SKM-1 (cell line): ENCODE measurements at regions not wholly inside any gene's neighbourhood (a gene's known extent, or its start where the extent isn't known, plus 50 kb on each side); places are given as distances from the start of the nearest gene placed in this dataset.
A peak's percentile ranks its signal among the peaks of the same experiment; 100 is the strongest.
"Not testable (repeated sequence)": the region's sequence is repeated elsewhere in the genome, so short reads cannot be mapped to it uniquely, and the experiment has no call there.

Source experiments
- DNase-seq: peaks from one replicate; lab custom pipeline; 2025; ENCODE audit not compliant: unreplicated experiment; lab: John Stamatoyannopoulos, UW

GRCh38 chr13:28607187-28607955, 51.6 kb upstream of the POMP start:
- DNase-seq: no peak

GRCh38 chr13:28606466-28606865, 52.5 kb upstream of the POMP start:
- DNase-seq: no peak

- not testable (repeated sequence) for DNase-seq
Measured at GRCh38 chr13:28605147-28605546, 53.8 kb upstream of the POMP start.

GRCh38 chr13:28603043-28603664, 55.8 kb upstream of the POMP start:
- DNase-seq: no peak

- no peak for DNase-seq
Measured at GRCh38 chr13:28602580-28602979, 56.4 kb upstream of the POMP start.

GRCh38 chr13:28601581-28601980, 57.3 kb upstream of the POMP start:
- DNase-seq: no peak

GRCh38 chr13:28597641-28598040, 61.3 kb upstream of the POMP start:
- no peak for DNase-seq

- DNase-seq: no peak
Measured at GRCh38 chr13:28590461-28590860, 68.5 kb upstream of the POMP start.

GRCh38 chr13:28588296-28588695, 70.6 kb upstream of the POMP start:
- DNase-seq: no peak

- no peak for DNase-seq
Measured at GRCh38 chr13:28587174-28587540, 71.8 kb upstream of the POMP start.

- no peak for DNase-seq
Measured at GRCh38 chr13:28586439-28587173, 72.3 kb upstream of the POMP start.

GRCh38 chr13:28585561-28585960, 73.4 kb upstream of the POMP start:
- no peak for DNase-seq

GRCh38 chr13:28584873-28585381, 74.0 kb upstream of the POMP start:
- DNase-seq: no peak

- no peak for DNase-seq
Measured at GRCh38 chr13:28583651-28584091, 75.3 kb upstream of the POMP start.

- DNase-seq: no peak
Measured at GRCh38 chr13:28582892-28583240, 76.1 kb upstream of the POMP start.

- DNase-seq: peak; percentile 65
Measured at GRCh38 chr13:28582225-28582891, 76.6 kb upstream of the POMP start.

- DNase-seq: no peak
Measured at GRCh38 chr13:28581451-28581850, 77.5 kb upstream of the POMP start.

- DNase-seq: no peak
Measured at GRCh38 chr13:28579736-28580135, 79.2 kb upstream of the POMP start.

- no peak for DNase-seq
Measured at GRCh38 chr13:28579322-28579721, 79.6 kb upstream of the POMP start.

- DNase-seq: no peak
Measured at GRCh38 chr13:28576067-28576466, 81.1 kb upstream of the FLT1 start.

GRCh38 chr13:28575200-28575599, 80.3 kb upstream of the FLT1 start:
- no peak for DNase-seq
